H9 (cell line): ENCODE measurements at regions not wholly inside any gene's neighbourhood (a gene's known extent, or its start where the extent isn't known, plus 50 kb on each side); places are given as distances from the start of the nearest gene placed in this dataset.

ENCODE experiments used
- DNase-seq: peaks from one replicate; pipeline ENCODE4 v3.0.0-alpha.2; 2017
- H2AFZ ChIP-seq: one replicate; pipeline ENCODE4 v1.6.1; 2013; ENCODE audit warnings: mild to moderate bottlenecking, low read length, control low read depth, moderate library complexity
- H2AK5ac ChIP-seq: 2 replicates; pipeline ENCODE4 v1.6.1; 2013; ENCODE audit warnings: low read length, control low read depth, mixed read lengths; ENCODE audit not compliant: insufficient read length
- H2BK120ac ChIP-seq: one replicate; pipeline ENCODE4 v1.6.1; 2013; ENCODE audit warnings: low read depth, mild to moderate bottlenecking, low read length, control low read depth, inconsistent platforms; ENCODE audit not compliant: poor library complexity, severe bottlenecking
- H2BK12ac ChIP-seq: 2 replicates; pipeline ENCODE4 v1.6.1; 2013; ENCODE audit warnings: low read length, control low read depth, mixed read lengths, low read depth; ENCODE audit not compliant: insufficient read length
- H2BK15ac ChIP-seq: 2 replicates; pipeline ENCODE4 v1.6.1; 2013; ENCODE audit warnings: low read depth, low read length, control low read depth
- H2BK20ac ChIP-seq: one replicate; pipeline ENCODE4 v1.6.1; 2013; ENCODE audit warnings: low read depth, mild to moderate bottlenecking, low read length, control low read depth, inconsistent platforms; ENCODE audit not compliant: poor library complexity, severe bottlenecking
- H2BK5ac ChIP-seq: 2 replicates; pipeline ENCODE4 v1.6.1; 2013; ENCODE audit warnings: low read length, control low read depth, mixed read lengths; ENCODE audit not compliant: insufficient read length
- H3K14ac ChIP-seq: 2 replicates; pipeline ENCODE4 v1.6.1; 2013; ENCODE audit warnings: low read length, control low read depth; ENCODE audit not compliant: insufficient read depth
- H3K18ac ChIP-seq: 2 replicates; pipeline ENCODE4 v1.6.1; 2013; ENCODE audit warnings: low read depth, mild to moderate bottlenecking, mixed read lengths, low read length, control low read depth; ENCODE audit not compliant: insufficient read length
- H3K23ac ChIP-seq: 2 replicates; pipeline ENCODE4 v1.6.1; 2013; ENCODE audit warnings: low read length, control low read depth, mixed read lengths, low read depth; ENCODE audit not compliant: insufficient read length
- H3K23me2 ChIP-seq: 2 replicates; pipeline ENCODE4 v1.6.1; 2013; ENCODE audit warnings: low read depth, mild to moderate bottlenecking, mixed read lengths, low read length, control low read depth; ENCODE audit not compliant: insufficient read length, poor library complexity, severe bottlenecking
- H3K27ac ChIP-seq: 2 replicates; pipeline ENCODE4 v1.5.1; 2013; ENCODE audit warnings: low read length, control low read depth, mixed read lengths, low read depth; ENCODE audit not compliant: insufficient read length
- H3K27me3 ChIP-seq: 2 replicates; pipeline ENCODE4 v1.6.1; 2013; ENCODE audit warnings: low read length, control low read depth, inconsistent platforms; ENCODE audit not compliant: insufficient read depth
- H3K4ac ChIP-seq: 2 replicates; pipeline ENCODE4 v1.6.1; 2013; ENCODE audit warnings: low read depth, mild to moderate bottlenecking, control low read depth, inconsistent platforms, low read length, moderate library complexity
- H3K4me1 ChIP-seq: 2 replicates; pipeline ENCODE4 v1.6.1; 2013; ENCODE audit warnings: low read length, control low read depth, inconsistent platforms; ENCODE audit not compliant: insufficient read depth
- H3K4me2 ChIP-seq: 2 replicates; pipeline ENCODE4 v1.6.1; 2013; ENCODE audit warnings: low read length, control low read depth, mixed read lengths; ENCODE audit not compliant: insufficient read length, insufficient read depth
- H3K56ac ChIP-seq: 2 replicates; pipeline ENCODE4 v1.6.1; 2013; ENCODE audit warnings: low read depth, mild to moderate bottlenecking, mixed read lengths, low read length, control low read depth; ENCODE audit not compliant: insufficient read length
- H3K79me1 ChIP-seq: 2 replicates; pipeline ENCODE4 v1.6.1; 2013; ENCODE audit warnings: low read depth, mild to moderate bottlenecking, moderate library complexity, low read length, control low read depth, inconsistent platforms; ENCODE audit not compliant: insufficient read depth, poor library complexity, severe bottlenecking
- H3K79me2 ChIP-seq: 2 replicates; pipeline ENCODE4 v1.6.1; 2013; ENCODE audit warnings: low read length, control low read depth, inconsistent platforms; ENCODE audit not compliant: insufficient read depth
- H3K9ac ChIP-seq: 2 replicates; pipeline ENCODE4 v1.6.1; 2013; ENCODE audit warnings: low read length, control low read depth, mixed read lengths; ENCODE audit not compliant: insufficient read length; ENCODE audit errors: extremely low read depth
- H3K9me3 ChIP-seq: one replicate; pipeline ENCODE4 v1.6.1; 2013; ENCODE audit warnings: low read depth, low read length, inconsistent platforms; ENCODE audit not compliant: control insufficient read depth
- H3T11ph ChIP-seq: one replicate; pipeline ENCODE4 v1.6.1; 2013; ENCODE audit warnings: mild to moderate bottlenecking, low read length, control low read depth, inconsistent platforms
- H4K20me1 ChIP-seq: one replicate; pipeline ENCODE4 v1.6.1; 2013; ENCODE audit not compliant: control insufficient read depth, insufficient read length, insufficient read depth
- H4K5ac ChIP-seq: 2 replicates; pipeline ENCODE4 v1.6.1; 2013; ENCODE audit warnings: low read depth, mild to moderate bottlenecking, mixed read lengths, low read length, control low read depth; ENCODE audit not compliant: insufficient read length
- H4K8ac ChIP-seq: replicated peaks from 2 replicates; pipeline ENCODE4 v1.6.1; 2013; ENCODE audit warnings: low read length, control low read depth, mixed read lengths, low read depth; ENCODE audit not compliant: insufficient read length
- H4K91ac ChIP-seq: 2 replicates; pipeline ENCODE4 v1.6.1; 2013; ENCODE audit warnings: low read depth, mild to moderate bottlenecking, moderate library complexity, mixed read lengths, low read length, control low read depth; ENCODE audit not compliant: insufficient read length
- H3K27ac Mint-ChIP-seq, 3 experiments: 2 replicates in 2 of 3; 3 replicates in 1 of 3; pipeline ENCODE4 v1.8.0; 2020 to 2021; ENCODE audit warnings: mixed read lengths in 3 of 3, mild to moderate bottlenecking in 1 of 3, moderate library complexity in 1 of 3
- H3K27me3 Mint-ChIP-seq: 2 replicates; pipeline ENCODE4 v1.8.0; 2021; ENCODE audit warnings: low read depth, mild to moderate bottlenecking, moderate library complexity, mixed read lengths
- H3K36me3 Mint-ChIP-seq, 3 experiments: 2 replicates in 2 of 3; 3 replicates in 1 of 3; pipeline ENCODE4 v1.8.0; 2020 to 2021; ENCODE audit warnings: low read depth in 3 of 3, mixed read lengths in 3 of 3; ENCODE audit not compliant: insufficient read depth in 1 of 3
- H3K4me1 Mint-ChIP-seq, 2 experiments: 2 replicates each; pipeline ENCODE4 v1.8.0; 2020; ENCODE audit warnings: mixed read lengths in 2 of 2
- H3K4me3 Mint-ChIP-seq, 2 experiments: 2 replicates in 1 of 2; 3 replicates in 1 of 2; pipeline ENCODE4 v1.8.0; 2020 to 2021; ENCODE audit warnings: mild to moderate bottlenecking in 2 of 2, mixed read lengths in 2 of 2, moderate library complexity in 1 of 2
- H3K9me3 Mint-ChIP-seq, 2 experiments: 2 replicates in 1 of 2; 3 replicates in 1 of 2; pipeline ENCODE4 v1.8.0; 2020; ENCODE audit warnings: mild to moderate bottlenecking in 2 of 2, mixed read lengths in 2 of 2, moderate library complexity in 1 of 2
- CTCF ChIP-seq: fragments of 200-600 bp; sonication (generic); conservative IDR thresholded peaks from 3 replicates; pipeline ENCODE4 v1.8.0; 2021; ENCODE audit warnings: antibody characterized with exemption, mild to moderate bottlenecking
- WGBS: extraction: QIAGEN DNeasy Blood & Tissue Kit; methylation state at CpG from one replicate; pipeline ENCODE4 v1.1.7; 2013; ENCODE audit warnings: missing lambda C conversion rate, low lambda C conversion rate, mixed read lengths; ENCODE audit not compliant: insufficient read length; ENCODE audit errors: extremely low coverage; 5-methylcytosine and 5-hydroxymethylcytosine counted together

- H3K27ac Mint-ChIP-seq, result no peak overlapping the region; a peak in 1 of 7 replicates
- Histone ChIP-seq H2BK15ac (no peak overlapping the region), H4K20me1 (no peaks in the 10 kb centered on the region), H3K79me2 (no peaks in the 10 kb centered on the region), H2BK120ac (no peak overlapping the region), H3K27ac (no peak overlapping the region), H3K14ac (no peak overlapping the region), H3T11ph (no peak overlapping the region), H4K5ac (no peak overlapping the region), H3K23me2 (no peaks in the 10 kb centered on the region), H4K8ac (no peak overlapping the region), H3K4me2 (no peak overlapping the region), H2BK12ac (no peak overlapping the region), H4K91ac (no peak overlapping the region), H3K23ac (no peak overlapping the region), H2BK5ac (no peak overlapping the region), H3K4me1 (no peaks in the 10 kb centered on the region), H3K56ac (no peak overlapping the region), H3K18ac (no peak overlapping the region), H3K9ac (no peak overlapping the region), H3K4ac (no peak overlapping the region), H2AK5ac (no peak overlapping the region), H3K9me3 (peaks cover 43% of the 10 kb centered on the region), H3K27me3 (no peaks in the 10 kb centered on the region), H2AFZ (no peak overlapping the region), H3K79me1 (no peaks in the 10 kb centered on the region), H2BK20ac (no peak overlapping the region)
- peaks cover 10 to 35% (median 21%) of the 10 kb centered on the region in 3 experiments; a peak in 6 of 7 replicates for H3K36me3 Mint-ChIP-seq
- H3K9me3 Mint-ChIP-seq, result peaks cover 38 to 39% of the 10 kb centered on the region in 2 experiments
- H3K4me1 Mint-ChIP-seq, result peaks cover under 1 to 1% of the 10 kb centered on the region in 2 experiments; a peak in 2 of 4 replicates
- TF ChIP-seq CTCF, result no peak
- no peak overlapping the region for H3K4me3 Mint-ChIP-seq
- peaks cover 31% of the 10 kb centered on the region for H3K27me3 Mint-ChIP-seq
- no CpG with 5 or more reads among the region's 6 CpGs for WGBS
- DNase-seq, result no peak
Measured at GRCh38 chr14:103201801-103202200, 78.5 kb downstream of the TNFAIP2 start.
